ENCODE measurements at regions not wholly inside any gene's neighbourhood (a gene's known extent, or its start where the extent isn't known, plus 50 kb on each side); places are given as distances from the start of the nearest gene placed in this dataset.

DNA sequence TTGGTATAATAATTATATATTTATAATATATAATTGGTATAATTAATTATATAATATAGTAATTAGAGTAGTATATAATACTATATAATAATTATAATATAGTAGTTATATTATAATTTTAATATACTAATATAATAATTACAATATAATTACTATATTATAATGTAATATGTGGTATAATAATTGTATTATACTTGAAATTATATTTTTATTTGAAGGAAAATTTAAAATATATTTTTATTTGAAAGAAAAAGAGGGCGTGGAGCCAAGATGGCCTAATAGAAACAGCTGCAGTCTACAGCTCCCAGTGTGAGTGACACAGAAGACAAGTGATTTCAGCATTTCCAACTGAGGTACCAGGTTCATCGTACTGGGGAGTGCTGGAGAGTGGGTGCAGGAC is 365.9 kb downstream of the MMUT start:
- DNase-seq, result no peak

DNA sequence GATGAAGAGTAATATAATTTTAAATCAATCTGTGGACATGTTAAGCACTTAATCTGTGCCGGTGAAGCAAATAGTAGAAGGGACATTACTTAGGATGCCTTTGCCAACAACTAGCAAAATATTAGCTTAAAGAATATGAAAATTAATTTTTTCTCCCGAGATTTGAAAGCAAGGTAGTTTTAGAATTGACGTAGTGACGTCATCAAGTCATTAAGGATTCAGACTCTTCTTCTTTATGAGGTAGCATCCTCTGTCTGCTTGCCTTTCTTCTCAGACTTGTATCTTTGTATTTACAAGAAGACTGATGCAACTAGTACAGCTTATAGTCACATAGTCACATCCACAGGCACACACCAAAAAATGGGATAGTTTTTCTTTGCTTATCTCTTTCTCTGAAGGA is 374.4 kb downstream of the MMUT start:
- DNase-seq, result no peak

DNA sequence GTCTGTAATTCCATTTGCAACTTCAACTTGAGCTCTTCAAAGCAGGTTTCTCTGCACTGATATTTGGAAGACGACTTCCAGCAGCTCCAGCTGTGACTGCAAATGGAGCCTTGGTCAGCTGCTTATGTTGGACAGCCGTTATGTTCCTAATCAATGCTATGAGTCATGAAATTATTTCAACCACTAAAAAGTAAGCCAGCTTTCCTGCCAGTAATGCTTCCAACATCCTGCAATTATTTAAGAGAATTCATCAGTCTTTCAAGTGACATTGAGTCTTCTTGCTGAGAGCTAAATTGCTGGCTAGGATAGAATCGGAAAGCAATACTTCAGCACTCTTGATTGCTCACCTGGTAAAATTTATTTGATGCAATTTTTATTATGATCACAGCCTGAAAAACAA is 375.7 kb downstream of the MMUT start:
- no peak for DNase-seq

DNA sequence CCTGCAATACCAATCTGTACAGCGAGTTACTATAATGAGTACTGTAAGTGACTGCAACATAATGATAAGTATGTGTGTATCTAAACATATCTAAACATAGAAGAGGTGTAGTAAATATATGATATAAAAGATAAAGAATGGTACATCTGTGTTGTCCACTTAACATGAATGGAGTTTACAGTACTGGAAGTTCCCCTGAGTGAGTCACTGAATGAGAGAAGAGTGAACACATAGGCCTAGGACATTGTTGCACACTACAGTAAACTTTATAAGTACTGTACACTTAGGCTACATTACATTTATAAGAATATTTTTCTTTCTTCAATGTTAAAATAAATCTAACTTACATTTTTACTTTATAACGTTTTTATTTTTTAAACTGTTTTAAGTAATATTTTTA is 380.4 kb downstream of the MMUT start:
- no peak for DNase-seq

DNA sequence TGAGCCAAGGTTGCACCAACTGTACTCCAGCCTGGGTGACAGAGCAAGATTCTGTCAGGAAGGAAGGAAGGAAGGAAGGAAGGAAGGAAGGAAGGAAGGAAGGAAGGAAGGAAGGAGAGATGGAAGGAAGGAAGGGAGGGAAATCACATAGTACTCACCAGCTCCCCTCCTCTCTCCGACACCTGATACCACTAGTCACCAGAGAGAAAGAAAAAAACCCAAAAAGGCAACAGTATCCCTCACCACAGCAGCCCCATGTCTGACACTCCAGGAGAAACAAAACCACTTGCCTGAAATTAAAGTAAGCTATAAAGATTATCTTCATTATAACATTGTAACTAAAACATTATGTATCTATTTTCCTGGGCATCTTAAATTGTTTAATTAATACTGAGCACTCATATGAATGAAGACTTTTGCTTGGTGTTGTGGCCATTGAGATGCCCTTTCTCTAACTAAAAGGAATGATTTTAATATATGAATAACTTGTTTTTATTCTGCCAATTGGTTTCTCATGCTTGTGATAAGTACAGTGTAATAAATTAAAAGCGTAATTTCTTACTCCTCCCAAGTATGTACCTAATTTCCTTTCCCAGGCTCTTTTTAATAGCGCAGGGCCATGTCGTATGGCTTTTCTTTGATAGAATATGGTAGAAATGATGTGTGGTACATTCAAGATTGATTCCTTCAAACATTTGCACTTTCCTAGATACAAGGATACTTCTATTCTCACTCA is 390.0 kb downstream of the MMUT start:
- no peak for DNase-seq

DNA sequence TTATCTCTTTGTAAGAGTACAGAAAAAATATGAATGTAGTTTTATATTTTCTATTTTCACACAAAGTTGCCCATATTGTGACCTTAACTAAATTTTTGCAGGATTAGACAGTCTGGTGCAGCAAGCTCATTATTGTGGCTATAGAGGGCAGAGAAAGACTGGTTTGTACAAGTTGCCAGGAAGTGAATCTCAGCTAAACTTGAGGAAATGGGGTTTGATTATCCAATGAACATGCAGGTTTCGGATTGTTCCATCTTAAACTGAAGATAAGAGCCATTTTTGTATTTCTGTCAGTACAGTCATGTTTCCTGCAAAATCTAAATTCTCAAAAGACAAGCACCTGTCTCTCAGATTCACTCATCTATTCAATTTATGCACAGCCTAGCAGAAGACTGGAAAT is 390.9 kb downstream of the MMUT start:
- no peak for DNase-seq

DNA sequence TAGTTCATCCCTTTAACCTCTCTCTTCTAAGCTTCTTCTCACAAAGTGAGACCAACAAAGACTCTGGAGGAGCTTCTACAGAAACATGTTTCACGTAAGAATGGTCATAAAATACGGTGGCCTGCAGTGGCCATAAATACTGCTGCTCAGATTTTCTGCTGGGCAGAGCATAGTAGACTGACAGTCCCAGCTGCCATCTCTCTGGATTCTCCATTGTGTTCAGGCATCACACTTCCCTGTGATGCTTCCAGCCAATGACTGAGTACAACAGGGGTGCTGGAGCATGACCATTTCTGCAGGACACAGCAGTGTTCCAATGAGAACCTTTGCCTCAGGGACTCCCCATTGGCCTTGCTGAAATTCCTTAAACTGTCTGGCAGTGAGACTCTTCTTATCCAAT is 392.6 kb downstream of the MMUT start:
- no peak for DNase-seq

DNA sequence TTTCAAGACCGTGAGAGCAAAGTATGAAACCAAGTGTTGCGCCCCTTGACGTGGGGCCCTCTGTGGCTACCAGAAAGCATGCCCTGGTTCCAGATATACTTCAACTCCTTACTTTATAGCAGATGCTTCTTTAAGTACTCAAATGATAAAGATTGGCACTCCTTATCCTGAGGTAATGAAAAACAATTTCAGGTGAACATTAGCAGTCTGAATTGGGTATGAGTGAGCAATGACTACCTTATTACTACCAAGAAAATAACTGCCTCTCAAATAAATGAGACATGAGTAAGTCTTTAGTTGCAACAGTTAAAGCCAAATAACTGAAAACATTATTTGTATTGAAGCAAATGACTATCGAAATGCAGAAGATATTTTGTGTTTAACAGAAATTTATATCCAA is 408.7 kb downstream of the MMUT start:
- no peak for DNase-seq

DNA sequence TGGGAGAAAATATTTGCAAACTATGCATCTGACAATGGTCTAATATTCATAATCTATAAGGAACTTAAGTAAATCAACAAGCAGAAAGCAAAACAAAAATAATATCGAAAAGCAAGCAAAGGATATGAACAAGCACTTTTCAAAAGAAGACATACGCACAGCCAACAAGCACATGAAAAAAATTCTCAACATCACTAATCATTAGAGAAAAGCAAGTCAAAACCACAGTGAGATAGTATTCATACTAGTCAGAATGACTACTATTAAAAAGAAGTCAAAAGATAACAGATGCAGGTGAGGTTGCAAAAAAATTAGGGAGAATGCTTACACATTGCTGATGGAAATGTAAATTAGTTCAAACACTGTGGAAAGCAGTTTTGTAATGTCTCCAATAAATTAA is 410.2 kb downstream of the MMUT start:
- DNase-seq, result no peak

DNA sequence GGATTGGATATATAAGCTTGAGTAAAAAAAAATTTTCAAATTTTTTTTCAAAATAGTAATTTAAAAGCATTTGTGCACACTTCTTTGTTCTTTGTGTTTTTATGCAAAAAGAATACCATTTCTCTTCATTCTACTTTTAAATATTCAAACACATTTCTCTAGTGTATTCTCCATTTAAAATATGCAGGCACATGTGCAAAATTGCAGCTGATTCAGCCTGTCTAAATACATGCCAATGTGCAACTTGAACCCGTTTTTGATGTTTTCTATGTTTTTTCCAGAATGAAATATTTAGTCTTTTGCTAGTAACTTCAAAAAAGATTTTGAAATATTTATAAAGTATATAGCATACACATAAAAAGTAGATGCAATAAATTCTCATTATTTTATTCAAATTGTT is 411.8 kb downstream of the MMUT start:
- no peak for DNase-seq

DNA sequence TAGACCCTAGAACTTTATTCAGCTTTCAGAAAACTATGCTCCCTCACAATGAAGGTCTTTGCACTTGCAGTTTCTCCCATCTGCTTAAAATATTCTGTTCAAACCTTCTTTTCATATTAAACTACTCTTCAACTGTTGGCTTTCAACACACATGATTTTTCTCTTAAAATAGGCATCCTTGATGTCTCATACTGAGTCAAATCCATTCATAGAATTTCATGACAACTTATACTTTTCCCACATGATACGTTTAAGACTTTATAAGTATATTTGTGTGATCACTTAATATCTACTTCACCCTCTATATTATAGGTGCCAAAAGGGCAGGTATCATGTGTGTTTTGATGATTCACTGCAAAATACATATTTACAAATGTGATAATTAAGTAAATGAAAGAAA is 412.5 kb downstream of the MMUT start:
- no peak for DNase-seq

DNA sequence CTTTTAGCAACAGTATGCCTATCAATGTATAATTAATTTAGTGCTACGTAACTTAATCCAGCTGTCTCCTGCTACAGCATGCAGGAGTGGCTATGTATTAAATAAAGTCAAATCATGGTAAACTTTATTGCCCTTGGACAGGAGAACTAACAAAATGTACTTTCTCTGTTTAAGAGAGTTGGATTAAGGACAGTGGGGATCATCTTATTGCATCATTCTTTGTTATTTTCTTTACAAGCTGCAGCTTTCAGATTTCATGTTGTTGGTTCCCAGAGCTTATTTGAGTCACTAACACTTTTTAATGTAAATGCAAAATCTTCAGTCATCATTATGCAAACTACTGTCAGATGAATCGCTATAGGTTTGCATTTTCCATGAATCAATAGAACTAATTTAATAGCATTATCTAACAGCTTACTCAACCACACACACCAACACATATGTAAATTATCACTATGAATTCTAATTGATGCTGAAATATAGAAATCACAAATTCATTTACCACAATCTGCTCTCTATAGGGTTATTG is 424.7 kb downstream of the MMUT start:
- no peak for DNase-seq

DNA sequence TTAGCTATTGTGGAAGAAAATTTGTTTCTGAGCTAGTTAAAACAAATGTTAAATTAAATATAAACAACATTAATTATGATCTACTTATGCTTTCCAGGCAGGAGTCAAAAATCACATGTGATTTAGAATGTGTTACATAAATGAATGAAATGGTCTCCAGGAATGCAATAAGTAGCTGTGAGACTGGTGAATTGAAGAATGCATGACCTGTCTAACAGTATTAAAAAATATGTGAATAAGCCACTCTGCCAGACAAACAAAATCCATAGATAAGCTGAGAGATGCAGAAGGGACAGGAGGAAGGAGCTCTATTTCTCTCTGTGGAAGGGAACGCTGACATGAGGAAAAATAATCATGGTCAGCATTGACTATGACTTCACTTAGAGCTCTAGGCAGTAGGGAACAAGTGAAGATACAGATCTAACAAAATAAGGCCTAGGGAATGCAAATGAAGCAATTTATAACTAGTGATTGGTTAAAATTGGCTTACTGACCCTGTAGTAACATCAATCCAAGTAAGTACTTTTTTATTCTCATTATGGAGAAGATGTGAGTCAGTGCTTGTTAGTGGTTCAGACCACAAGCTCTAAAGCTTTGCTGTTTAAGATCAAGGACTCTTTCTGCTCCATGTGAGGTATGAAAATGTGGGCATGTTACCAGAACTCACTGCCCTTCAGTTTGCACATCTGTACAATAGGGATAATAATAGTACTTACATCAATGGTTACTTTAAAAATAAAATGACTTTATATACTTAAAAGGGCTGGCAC is 432.6 kb downstream of the MMUT start:
- no peak for DNase-seq

DNA sequence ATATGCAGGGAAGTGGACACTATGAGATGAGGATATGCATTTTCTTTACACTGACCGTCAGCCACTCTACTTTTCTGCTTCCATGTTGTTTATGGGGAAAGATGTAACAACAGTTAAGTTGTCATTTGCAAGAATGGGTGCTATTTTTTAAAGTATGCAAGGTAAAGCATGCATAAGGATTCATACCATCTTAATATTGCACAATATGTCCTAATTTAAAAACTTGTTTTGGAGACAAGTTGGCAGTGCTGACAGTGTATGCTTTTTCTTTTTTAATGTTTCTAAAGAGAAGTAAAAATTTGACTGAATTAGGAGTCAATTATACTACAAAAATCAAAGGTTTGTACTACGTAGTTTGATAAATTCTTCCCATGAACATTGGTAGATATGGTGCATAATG is 435.4 kb downstream of the MMUT start:
- no peak for DNase-seq

DNA sequence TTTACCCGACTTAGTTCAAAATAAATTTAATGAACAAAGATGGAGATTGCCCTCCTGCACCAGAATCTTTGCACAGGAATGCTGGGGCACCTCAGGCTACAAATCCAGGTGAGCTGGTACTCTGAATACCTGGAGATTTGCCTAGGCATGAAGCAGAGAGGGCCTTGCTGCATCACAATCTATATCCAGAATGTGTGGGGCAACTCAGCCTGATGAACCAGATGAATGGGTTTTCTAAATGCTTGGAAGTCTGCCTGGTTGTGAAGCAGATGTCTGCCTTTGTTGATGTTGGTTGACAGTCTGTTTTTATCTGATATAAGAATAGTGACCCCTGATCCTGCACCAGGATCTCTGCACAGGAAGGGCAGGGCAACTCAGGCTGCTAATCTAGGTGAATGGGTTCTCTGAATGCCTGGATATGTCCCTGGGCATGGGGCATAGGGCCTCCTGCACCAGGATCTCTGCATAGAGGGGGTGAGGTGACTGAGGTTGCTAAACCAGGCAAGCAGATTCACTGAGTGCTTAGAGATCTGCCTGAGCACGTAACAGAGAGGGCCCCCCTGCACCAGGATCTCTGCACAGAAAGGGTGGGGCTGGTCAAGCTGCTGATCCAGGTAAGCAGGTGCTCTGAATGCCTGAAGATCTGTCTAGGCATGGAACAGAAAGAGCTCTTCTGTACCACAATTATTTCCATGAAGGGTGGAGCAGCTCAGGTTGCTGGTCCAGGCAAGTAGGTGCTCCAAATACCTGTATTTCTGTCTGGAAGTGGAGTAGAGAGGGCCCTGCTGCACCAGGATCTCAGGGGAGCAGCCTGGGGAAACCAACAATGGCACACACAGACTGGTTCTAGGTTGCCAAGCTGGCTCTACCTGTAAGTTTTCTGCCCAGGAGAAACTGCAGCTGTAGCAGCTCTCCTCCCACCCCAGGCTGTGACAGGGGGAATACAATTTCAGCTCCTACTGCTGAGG is 437.5 kb downstream of the MMUT start:
- DNase-seq, result no peak

DNA sequence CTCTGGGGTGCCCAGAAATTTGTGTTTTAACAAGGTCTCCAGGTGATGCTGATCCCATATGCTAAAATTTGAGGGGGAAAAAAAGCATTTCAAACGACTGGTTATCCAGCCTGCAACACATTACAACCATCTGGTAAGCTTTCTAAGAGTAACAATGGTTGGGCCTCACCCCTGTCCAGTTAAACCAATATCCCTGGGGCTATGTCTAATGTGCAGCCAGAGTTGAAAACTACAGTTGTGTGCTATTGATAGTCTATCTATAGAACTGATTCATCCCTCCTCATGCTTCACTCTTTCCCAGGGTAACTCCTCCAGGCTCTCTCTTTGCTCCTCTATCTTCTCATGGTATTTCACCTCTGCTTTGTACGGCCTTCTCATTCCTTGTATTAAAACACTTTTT is 458.3 kb downstream of the MMUT start:
- DNase-seq, result no peak

DNA sequence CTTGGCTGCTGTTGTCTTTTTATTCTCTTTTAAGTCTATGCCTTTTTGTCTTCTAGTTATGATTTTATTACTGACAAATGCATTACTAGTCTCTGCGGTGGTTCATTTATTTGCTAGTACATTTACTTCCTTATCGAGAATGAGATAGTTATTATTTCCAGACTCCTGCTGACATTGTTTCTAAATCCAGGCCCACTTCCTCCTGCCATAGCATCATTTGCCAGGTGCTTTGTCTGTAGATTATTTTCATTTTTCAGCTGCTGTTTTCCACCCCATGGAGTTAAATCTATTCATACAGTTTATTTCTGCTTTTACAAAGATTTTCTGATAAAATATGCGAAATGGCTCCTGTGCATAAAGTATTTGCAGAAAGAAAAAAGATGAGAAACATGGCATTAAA is 459.7 kb downstream of the MMUT start:
- no peak for DNase-seq

DNA sequence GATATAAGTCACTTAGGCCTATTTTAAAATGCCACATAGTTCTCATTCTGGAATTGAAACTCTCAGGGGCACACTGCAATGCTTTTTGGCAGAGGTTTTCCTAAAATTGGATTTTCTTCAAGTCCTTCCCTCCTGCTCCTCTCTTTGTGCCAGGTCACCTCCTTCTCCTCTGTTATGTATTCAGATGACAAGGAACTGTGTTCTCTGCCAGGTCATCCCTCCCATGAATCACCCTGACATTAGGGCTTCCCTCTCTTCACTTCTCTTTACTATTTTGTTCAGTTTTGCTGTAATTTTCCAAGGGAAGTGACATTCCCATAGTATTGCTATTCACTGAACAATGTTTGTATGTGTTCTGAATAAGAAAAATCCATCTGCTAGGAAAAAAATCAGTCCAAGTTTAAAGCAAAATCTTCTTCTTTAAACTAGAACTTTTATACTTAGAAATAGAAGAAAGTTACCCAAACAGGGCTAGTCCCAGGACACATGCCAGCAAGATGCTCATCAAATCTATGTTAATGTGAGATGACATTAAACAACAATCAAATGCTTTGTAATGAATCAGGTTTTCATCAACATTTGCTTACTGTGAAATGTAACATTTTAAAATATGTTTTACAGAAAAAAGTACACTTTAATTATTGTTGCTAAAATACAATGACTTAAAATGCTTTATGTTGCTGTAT is 461.1 kb downstream of the MMUT start:
- DNase-seq, result no peak

DNA sequence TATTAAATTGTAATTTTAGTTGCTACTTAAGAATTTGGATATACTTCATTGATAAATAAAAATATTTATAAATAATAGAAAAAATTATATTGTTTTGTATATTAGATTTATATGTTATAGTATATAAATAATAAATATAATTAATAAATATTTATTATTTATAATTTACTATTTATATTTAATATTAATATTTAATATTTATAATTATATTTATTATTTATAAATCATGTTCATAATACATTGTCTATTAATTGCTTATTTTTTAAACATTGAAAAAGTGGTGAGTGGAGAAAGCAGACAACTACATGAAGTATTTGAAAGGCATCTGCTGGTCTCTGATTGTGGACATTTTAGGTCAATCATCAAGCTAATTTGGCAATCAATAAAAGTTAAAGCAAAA is 464.5 kb downstream of the MMUT start:
- DNase-seq, result no peak

DNA sequence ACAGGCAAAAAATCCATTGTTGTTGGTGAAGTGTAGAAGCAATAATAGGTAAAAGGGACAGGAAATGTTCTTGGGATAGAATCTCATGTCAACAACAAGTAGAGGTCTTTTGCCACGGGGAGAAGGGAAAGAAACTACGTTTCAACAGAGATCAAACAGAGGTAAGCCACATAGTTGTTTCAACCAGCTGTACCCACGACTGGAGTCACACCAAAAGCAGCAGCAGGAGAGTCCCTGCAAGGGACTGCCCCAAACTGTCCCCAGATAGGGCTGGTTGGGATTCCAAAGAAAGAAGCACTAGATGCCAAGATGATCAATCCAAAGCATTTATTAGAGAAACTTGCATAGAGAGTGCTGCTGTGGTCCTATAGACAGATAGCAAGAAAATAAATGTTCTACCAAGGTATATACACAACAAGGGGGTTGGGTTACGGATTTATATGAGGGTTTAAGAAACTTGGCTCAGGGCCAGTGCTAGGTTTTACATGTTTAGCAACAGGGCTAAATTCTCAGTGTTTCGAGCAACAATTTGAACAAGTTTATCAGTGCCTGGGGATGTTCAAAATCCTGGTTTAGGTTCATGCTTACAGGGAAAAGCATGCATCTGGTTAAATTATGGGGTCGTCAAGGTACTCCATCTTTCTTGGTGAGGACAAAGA is 466.5 kb downstream of the MMUT start:
- no peak for DNase-seq

DNA sequence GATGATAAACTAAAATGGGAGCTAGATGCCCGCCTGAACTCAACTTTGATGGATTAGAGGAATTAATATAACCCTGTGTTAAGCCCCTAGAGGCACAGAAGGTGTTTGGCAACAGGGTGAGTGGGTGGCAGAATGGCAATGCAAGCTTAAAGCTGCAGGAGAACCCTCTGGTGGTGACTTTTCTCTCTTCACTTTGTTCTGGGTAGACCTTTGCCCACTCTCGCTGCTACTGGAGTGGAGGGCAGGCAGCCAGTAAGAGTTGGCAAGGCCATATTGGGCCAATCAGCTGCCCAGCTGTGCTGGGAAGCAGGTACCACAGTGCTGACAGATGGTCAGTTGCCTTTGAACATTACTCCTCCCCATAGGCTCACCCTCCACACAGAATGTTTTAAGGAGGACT is 468.2 kb downstream of the MMUT start:
- DNase-seq, result no peak

DNA sequence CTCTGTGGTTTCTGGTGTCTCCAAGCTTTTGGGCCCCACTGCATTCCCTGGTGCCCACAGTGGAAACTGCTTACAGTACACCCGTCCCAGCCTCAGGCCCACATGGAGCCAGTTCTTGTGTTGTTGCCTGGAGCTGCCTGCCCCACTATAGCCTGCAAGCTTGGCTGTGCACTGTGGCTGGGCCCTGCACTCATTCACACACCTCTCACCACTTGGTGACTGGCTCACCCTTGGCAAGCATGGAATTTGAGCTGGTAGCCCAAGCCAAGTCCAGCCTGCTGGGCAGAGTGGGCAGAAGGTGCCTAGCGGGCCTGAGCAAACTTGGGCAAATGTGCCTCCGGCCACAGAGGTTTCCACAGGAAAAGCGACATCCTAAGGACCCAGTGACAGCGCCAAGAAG is 472.3 kb downstream of the MMUT start:
- no peak for DNase-seq

Data from NCI-H1092 treated with DMSO at 0.1 percent for 48 hours (cell line).